ENCODE measurements at regions not wholly inside any gene's neighbourhood (a gene's known extent, or its start where the extent isn't known, plus 50 kb on each side); places are given as distances from the start of the nearest gene placed in this dataset.

DNA sequence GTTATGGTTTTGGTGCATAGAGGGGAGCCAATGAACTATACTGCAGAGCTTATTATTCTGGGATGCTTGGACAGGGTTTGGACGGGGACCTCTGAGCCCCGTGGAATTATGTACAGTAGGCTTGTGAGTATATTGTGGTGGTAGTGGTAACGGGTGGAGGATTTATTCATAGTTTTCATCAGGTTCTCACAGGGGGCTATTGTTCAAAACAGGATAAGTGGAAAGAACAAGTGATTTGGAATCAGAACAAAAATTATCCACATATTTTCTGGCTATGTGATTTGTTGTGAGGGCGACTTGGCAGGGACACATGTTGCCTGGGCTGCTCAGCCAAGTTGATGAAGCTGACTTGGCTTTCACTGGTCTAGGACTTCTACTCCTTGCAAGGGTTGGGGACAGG lies 64.6 kb upstream of the ELOVL5 start:
- Histone ChIP-seq H3K27ac (no peak overlapping the region), H3K9me3 (no peaks in the 10 kb centered on the region), H3K4me3 (no peak overlapping the region), H3K36me3 (no peaks in the 10 kb centered on the region), H3K27me3 (no peaks in the 10 kb centered on the region), H3K4me1 (no peaks in the 10 kb centered on the region)
- TF ChIP-seq, protein P1, sequence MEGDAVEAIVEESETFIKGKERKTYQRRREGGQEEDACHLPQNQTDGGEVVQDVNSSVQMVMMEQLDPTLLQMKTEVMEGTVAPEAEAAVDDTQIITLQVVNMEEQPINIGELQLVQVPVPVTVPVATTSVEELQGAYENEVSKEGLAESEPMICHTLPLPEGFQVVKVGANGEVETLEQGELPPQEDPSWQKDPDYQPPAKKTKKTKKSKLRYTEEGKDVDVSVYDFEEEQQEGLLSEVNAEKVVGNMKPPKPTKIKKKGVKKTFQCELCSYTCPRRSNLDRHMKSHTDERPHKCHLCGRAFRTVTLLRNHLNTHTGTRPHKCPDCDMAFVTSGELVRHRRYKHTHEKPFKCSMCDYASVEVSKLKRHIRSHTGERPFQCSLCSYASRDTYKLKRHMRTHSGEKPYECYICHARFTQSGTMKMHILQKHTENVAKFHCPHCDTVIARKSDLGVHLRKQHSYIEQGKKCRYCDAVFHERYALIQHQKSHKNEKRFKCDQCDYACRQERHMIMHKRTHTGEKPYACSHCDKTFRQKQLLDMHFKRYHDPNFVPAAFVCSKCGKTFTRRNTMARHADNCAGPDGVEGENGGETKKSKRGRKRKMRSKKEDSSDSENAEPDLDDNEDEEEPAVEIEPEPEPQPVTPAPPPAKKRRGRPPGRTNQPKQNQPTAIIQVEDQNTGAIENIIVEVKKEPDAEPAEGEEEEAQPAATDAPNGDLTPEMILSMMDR (IDR thresholded peaks at IDR 0.05) = no peak
- DNase-seq (ENCODE audit: low spot score in 2 of 2) = no peak
- 86% methylated on average over 4 of the region's 4 CpGs for WGBS

DNA sequence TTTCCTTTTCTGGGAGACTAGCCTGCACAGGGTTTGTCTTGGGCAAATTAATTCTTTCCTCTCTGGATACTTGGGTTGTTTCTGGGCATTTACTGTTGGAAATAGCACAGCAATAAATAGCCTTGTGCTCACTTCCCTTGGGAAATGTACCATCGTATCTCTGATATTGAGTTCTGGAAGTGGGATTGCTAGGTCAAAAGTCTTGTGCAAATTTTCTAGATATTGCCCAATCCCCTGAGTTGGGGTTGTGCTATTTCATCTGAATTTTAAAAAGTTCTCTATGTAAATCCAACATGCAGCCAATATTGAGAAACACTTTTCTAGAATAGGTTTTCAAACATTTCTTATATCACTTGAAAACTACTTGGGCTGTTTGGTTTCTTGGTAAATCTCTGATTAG lies 64.0 kb upstream of the ELOVL5 start:
- WGBS = 70% methylated on average over 1 of the region's 1 CpG
- no peaks in the 10 kb centered on the region for H3K27me3 ChIP-seq
- no peak for TF ChIP-seq POLR2A (IDR thresholded peaks at IDR 0.05)
- TF ChIP-seq POLR2AphosphoS5 (IDR thresholded peaks at IDR 0.05) = no peak
- TF ChIP-seq, protein P1 (IDR thresholded peaks at IDR 0.05) = no peak
- no peak for TF ChIP-seq EP300 (IDR thresholded peaks at IDR 0.05)
- no peak overlapping the region for H3K27ac ChIP-seq
- H3K4me1 ChIP-seq = no peaks in the 10 kb centered on the region
- no peaks in the 10 kb centered on the region for H3K36me3 ChIP-seq
- no peak for DNase-seq (ENCODE audit: low spot score in 2 of 2)
- no peak overlapping the region for H3K4me3 ChIP-seq
- H3K9me3 ChIP-seq = no peaks in the 10 kb centered on the region

DNA sequence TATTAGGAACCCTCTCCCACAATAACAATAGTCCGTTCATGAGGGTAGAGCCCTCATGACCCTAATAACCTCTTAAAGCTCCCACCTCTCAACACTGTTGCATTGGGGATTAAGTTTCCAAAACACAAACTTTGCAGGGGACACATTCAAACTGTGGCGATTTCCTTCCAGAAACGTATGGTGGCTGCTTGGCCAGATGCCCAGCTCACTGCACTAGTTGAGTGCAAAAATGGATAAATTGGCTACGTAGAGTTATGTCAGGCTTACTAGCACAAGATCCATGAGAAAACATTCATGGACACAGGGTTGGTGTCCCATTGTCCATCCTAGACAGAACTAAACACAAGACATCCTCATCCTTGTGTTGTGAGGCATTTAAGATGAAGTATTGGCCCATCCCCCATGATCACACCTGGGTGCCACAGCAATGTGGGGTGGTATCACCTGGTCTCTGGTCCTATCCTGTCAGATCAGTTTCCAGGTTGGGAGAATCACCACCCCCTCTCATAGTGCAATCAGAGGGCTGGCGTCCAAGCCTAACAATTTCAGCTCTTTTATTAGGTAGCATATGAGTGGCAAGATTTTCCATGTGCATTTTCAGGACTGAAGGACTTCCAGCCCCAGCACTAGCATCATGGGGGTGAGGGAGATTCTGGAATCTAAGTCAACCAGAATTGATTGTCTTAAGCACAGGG lies 63.4 kb upstream of the ELOVL5 start:
- H3K9me3 ChIP-seq = no peaks in the 10 kb centered on the region
- H3K27me3 ChIP-seq = no peaks in the 10 kb centered on the region
- TF ChIP-seq POLR2A (IDR thresholded peaks at IDR 0.05) (no peak), EP300 (IDR thresholded peaks at IDR 0.05) (no peak), POLR2AphosphoS5 (IDR thresholded peaks at IDR 0.05) (no peak)
- TF ChIP-seq, protein P1 (IDR thresholded peaks at IDR 0.05) = no peak
- H3K4me3 ChIP-seq = no peak overlapping the region
- DNase-seq (ENCODE audit: low spot score in 2 of 2) = no peak
- no peak overlapping the region for H3K27ac ChIP-seq
- no peaks in the 10 kb centered on the region for H3K4me1 ChIP-seq
- H3K36me3 ChIP-seq = no peaks in the 10 kb centered on the region
- WGBS = 72% methylated on average over 5 of the region's 5 CpGs

DNA sequence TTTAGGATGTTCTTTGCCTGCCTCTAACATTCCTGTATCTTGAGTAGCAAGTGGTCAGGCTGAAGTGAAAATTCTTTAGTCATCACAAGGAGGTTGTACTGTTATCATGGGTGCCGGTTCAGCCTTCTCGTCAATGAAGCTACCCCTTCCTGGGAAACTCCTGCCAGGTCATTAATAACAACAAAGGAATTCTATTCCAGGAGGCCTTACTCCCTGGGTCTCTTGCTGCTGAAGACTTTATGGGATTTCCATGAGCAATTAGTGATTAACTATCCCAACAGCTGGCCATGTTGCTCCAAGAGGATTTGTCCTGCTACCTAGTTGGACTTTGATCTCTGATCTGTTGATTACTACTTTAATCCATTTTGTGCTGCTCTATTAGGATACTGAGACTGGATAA lies 62.7 kb upstream of the ELOVL5 start:
- WGBS = 77% methylated on average over 2 of the region's 2 CpGs
- H3K4me3 ChIP-seq = no peak overlapping the region
- no peak for DNase-seq (ENCODE audit: low spot score in 2 of 2)
- H3K9me3 ChIP-seq = no peaks in the 10 kb centered on the region
- no peaks in the 10 kb centered on the region for H3K27me3 ChIP-seq
- H3K36me3 ChIP-seq = no peaks in the 10 kb centered on the region
- TF ChIP-seq POLR2AphosphoS5 (IDR thresholded peaks at IDR 0.05) = no peak
- no peak for TF ChIP-seq POLR2A (IDR thresholded peaks at IDR 0.05)
- no peak overlapping the region for H3K27ac ChIP-seq
- H3K4me1 ChIP-seq = no peaks in the 10 kb centered on the region

DNA sequence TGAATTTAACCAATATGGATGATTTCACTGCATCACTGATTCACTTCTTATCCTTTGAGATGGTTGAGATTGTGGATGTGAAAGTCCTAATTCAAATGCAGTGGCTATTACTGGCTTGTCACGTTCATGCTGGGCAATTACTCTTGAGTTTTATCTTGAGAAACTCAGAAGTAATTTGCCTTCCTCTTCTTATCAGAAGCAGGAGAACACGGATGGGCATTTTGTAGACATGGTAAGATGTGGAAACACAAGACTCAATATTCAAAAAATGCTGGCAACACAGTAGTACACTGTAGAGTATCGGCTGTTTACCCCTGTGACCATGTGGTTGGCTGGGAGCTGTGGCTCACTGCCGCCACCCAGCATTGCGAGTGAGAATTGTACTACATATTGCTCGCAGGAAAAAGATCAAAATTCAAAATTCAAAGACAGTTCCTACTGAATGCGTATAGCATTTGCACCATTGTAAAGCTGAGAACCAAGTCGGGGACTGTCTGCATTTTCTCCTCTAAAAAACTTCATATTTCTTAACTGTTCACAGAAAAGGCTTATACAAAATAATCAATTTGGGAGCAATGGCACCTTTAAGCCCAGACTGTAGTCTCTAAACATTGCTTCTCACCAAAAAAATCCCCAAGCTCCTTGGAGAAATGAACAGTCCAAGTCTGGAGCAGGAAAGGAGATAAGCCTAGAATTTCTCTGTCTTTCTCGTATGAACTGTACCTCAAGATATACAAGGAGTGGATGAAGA lies 61.9 kb upstream of the ELOVL5 start:
- WGBS = 73% methylated on average over 9 of the region's 9 CpGs
- H3K27ac ChIP-seq = no peak overlapping the region
- no peak overlapping the region for H3K4me3 ChIP-seq
- H3K36me3 ChIP-seq = no peaks in the 10 kb centered on the region
- TF ChIP-seq, protein P1 (IDR thresholded peaks at IDR 0.05) = peak in 1 of 2 donors; percentile 35
- TF ChIP-seq POLR2AphosphoS5 (IDR thresholded peaks at IDR 0.05) = no peak
- DNase-seq (ENCODE audit: low spot score in 2 of 2) = no peak
- no peaks in the 10 kb centered on the region for H3K27me3 ChIP-seq
- H3K9me3 ChIP-seq = no peaks in the 10 kb centered on the region
- H3K4me1 ChIP-seq = no peaks in the 10 kb centered on the region
